Activated CD4-positive, CD25-positive, alpha-beta regulatory T cell treated with anti-CD3 and anti-CD28 coated beads, Interleukin-2, amount 50 U/mL, for 24 hours (primary cell): ENCODE measurements at regions not wholly inside any gene's neighbourhood (a gene's known extent, or its start where the extent isn't known, plus 50 kb on each side); places are given as distances from the start of the nearest gene placed in this dataset.

Experiments
- ATAC-seq, 2 donors: fragments of 150-1000 bp; cut with Tn5 transposase; one replicate each; pipeline ENCODE4 v1.10.0; 2021; ENCODE audit warnings: mild to moderate bottlenecking in 1 of 2, moderate library complexity in 1 of 2

- no peak for ATAC-seq
Measured at GRCh38 chr15:31245756-31246155, 80.9 kb upstream of the KLF13 start.

DNA sequence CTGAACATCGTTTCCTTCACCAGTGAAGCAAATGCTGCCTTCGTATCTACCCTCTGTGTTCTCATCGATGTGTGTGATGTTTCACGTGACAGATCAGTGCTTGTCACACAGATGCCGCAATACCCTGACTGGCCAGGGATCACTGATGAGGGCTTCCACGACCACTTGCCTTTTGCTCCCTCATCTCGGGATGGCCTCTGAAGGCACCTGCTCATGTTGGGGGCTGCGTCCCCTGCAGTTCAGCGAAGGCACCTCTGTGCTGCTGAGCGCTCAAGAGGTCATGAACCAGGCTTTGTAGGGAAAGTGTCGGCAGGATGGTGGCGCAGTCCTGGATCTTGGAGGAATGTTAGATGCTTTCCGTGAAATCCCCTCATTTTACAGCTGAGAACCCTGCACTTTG, 79.2 kb upstream of the KLF13 start:
- ATAC-seq = no peak

DNA sequence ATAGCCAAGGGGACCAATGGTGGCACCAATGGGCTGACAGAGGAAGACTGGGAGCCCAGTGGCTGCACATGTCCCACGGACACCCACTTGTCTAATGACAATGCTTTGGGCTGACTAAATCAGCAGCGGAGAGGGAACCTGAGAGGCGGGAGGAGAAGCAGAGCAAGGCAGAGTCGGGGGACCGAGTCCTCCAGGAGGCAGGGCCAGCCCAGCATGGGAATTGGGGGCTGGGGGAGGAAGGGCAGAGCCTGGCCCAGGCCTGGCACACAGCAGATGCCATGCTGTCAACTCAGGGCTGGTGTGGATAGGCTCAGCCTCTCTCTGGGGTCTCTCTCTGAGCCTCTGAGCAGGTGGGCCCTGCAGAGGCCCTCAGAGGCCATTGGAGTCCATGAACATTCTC, 78.4 kb upstream of the KLF13 start:
- no peak for ATAC-seq

GRCh38 chr15:31248951-31249350, 77.7 kb upstream of the KLF13 start:
- ATAC-seq = no peak

DNA sequence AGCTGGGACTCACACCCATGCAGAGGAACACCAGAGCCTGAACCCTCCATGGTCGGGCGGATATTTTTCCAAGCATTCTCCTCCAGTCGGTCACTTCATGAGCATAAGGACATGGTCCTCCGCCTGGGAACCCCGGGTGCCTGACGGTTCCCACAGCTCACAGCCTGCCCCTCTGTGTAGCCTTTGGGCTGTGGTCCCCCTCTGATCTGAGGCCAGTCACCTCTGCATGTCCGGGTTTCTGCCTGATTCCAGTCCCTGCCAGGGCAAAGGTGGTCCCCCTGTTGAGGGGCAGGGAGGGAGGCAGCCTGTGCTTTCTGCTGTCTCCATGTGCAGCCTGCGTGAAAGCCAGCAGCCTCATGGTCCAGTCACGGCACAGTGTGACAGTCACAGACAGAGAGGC, 76.6 kb upstream of the KLF13 start:
- no peak for ATAC-seq

DNA sequence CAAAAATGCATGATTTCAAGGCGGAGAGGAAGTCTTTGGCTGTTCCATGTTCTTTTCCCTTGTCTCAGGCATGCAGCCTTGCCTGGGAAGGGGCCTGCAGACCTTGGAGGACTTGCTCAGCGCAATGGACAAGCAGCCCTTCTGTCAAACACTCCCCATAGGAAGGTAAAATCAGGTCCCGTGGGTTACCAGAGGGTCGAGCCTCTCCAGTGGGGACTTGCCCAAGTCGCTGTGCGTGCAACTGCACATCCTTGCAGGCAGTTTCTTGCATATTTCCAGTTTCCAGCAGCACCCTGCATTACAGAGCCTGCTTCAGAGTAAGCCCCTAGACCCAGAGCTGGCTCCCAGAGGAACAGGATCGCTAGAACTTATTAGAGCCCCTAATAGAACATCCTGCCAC, 75.5 kb upstream of the KLF13 start:
- no peak for ATAC-seq

DNA sequence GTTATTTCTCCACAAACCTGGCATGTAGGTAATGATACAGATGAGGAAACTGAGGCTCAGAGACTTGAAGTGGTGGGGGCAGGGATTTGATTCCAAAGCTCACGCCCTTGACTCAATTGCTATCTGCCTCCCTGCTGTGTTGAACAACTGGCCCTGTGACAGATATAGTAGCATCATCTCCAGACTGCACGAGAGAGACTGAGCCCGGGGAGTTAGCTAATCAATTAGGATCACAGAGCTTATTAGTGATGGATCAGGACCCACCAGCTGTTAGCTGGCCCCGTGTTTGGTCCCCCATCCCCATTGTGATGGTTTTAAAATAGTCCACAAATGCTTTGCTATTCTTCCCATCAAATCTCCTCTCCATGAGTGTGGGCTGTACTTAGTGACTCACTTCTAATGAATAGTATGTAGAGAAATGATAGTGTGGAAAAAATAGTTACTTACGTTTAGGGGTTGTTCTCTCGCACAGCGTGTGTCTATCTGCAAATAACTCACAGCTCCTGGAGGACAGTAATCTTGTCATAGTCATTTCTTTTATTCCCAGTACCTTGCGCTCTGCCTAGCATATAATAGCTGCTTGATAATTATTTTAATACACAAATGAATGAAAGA, 74.4 kb upstream of the KLF13 start:
- ATAC-seq = no peak

GRCh38 chr15:31254431-31255175, 72.0 kb upstream of the KLF13 start:
- no peak for ATAC-seq

DNA sequence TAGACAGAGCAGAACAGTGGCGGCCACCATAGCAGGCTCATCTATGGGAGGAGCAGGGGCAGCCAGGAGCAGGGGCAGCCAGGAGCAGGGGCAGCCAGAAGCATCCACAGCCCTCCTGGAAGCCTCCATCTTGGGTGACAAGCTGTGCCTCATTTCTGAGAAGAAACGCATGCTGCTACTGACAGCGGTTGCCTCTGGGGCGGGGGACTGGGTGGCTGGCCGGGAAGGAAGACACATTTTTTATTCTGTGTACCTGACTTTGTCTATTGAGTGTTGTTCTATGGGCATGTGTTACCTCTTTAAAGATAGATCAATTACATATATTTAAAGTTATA, 71.5 kb upstream of the KLF13 start:
- ATAC-seq = no peak

GRCh38 chr15:31255732-31256377, 70.8 kb upstream of the KLF13 start:
- ATAC-seq = peak in 1 of 2 donors; percentile 41

GRCh38 chr15:31256378-31257265, 70.0 kb upstream of the KLF13 start:
- no peak for ATAC-seq

GRCh38 chr15:31257286-31257685, 69.3 kb upstream of the KLF13 start:
- peak in 1 of 2 donors; percentile 38 for ATAC-seq

- no peak for ATAC-seq
Measured at GRCh38 chr15:31258260-31258659, 68.4 kb upstream of the KLF13 start.

DNA sequence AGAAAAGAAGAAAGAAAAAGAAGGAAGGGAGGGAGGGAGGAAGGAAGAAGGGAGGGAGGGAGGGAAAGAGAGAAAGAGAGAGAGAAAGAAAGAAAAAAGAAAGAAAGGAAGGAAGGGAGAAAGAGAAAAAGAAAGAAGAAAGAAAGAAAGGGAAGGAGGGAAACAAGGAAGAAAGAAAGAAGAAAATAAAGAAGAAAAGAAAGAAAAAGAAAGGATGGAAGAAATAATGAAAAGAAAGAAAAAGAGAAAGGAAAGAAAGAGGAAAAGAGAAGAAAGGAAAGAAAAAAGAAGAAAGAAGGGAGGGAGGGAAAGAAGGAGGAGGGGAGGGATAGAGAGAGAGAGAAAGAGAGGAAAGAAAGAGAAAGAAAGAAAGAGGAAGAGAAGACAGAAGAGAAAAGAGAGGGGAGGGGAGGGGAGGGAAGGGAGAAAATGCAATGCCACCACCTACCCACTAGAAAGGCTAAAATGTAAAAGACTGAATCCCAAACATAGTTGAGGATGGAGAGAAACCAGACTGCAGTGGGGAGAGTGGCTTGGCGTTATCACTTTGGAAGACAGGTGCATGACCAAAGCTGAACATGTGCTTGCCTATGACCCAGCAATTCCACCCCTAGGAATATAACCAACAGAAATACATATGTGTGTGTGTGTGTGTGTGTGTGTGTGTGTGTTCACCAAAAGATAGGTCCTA, 66.9 kb upstream of the KLF13 start:
- no peak for ATAC-seq

- no peak for ATAC-seq
Measured at GRCh38 chr15:31260646-31261265, 65.9 kb upstream of the KLF13 start.

DNA sequence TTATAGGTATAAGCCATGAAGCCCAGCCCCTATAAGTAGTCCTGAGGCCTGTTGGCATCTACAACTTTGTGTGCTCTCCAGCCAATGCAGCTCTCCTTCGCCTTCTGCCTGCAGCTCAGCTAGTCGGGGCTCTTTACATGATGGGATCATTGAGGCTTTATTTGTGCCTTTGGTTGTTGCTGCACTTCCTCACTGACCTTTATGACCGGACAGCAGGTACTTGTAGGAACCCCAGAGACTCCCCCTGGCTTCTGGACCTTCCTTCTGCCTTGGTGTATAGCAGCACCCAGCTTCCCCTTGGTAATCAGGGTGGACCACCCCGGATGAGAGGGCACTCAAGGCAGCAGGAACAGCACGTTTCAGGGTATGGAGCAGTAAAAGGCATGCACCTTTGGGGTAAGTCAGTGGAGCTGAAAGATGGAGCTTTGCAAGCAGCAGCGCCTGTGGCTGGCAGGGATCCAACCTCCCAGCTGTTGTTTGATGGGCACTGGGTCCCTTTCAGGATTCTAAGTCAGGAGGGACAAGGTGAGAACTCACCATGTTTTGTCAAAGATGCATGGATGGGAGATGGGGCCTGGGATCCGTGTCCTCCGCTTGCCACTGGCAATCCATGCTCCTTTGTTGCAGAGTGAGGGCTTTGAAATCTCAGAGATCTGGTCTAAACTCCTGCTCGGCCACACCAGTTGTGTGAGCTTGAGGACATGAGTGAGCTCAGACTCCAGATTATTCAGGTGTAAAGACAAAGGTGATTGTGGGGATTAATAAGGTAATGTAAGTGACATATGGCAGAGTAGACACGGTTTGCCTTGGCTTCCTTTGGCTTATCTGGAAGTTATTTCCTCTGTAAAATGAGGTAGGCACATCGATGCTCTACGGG, 65.1 kb upstream of the KLF13 start:
- ATAC-seq = no peak

- ATAC-seq = no peak
Measured at GRCh38 chr15:31262143-31262530, 64.5 kb upstream of the KLF13 start.

DNA sequence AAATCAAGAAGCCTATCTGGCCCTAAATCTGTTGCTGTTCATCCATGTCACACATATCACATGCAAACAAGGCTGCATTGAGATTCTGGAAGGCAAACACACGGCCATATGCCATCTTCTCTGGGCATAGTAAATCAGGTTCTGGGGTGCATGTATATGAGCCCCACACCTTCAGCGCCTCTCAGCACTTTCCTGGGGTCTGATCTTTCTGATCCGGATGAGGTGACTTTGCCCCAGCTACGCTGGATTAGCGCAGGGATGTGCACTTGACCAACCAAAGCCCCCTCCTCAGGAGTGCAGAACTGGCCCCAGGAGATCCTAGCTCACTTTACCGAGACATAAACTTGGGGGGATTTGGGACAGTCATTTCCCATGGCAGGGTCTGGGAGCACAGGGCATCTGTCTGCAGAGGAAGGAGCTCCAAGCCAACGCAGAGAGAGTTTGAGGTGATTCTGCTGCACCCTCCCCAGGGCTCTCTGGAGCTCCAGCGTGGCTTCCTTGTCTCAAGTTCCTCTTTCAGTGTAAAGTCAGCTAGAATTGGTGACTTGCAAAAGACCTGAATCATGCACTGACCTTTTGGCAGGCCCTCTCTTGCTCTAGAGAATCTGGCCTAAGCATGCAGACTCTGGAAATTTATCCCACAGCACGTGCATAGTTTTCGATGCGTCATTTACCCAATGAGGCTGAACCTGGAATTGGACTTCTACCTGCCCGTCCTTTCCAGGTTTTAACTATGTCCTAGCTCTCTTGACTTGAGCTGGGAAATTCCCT, 63.5 kb upstream of the KLF13 start:
- ATAC-seq = no peak

GRCh38 chr15:31263751-31264558, 62.7 kb upstream of the KLF13 start:
- ATAC-seq = peak; percentile 47 to 59
